H9 (cell line): ENCODE measurements at regions not wholly inside any gene's neighbourhood (a gene's known extent, or its start where the extent isn't known, plus 50 kb on each side); places are given as distances from the start of the nearest gene placed in this dataset.

Source experiments
- DNase-seq: peaks from one replicate; pipeline ENCODE4 v3.0.0-alpha.2; 2017
- H2AFZ ChIP-seq: one replicate; pipeline ENCODE4 v1.6.1; 2013; ENCODE audit warnings: mild to moderate bottlenecking, low read length, control low read depth, moderate library complexity
- H2AK5ac ChIP-seq: 2 replicates; pipeline ENCODE4 v1.6.1; 2013; ENCODE audit warnings: low read length, control low read depth, mixed read lengths; ENCODE audit not compliant: insufficient read length
- H2BK120ac ChIP-seq: one replicate; pipeline ENCODE4 v1.6.1; 2013; ENCODE audit warnings: low read depth, mild to moderate bottlenecking, low read length, control low read depth, inconsistent platforms; ENCODE audit not compliant: poor library complexity, severe bottlenecking
- H2BK12ac ChIP-seq: 2 replicates; pipeline ENCODE4 v1.6.1; 2013; ENCODE audit warnings: low read length, control low read depth, mixed read lengths, low read depth; ENCODE audit not compliant: insufficient read length
- H2BK15ac ChIP-seq: 2 replicates; pipeline ENCODE4 v1.6.1; 2013; ENCODE audit warnings: low read depth, low read length, control low read depth
- H2BK20ac ChIP-seq: one replicate; pipeline ENCODE4 v1.6.1; 2013; ENCODE audit warnings: low read depth, mild to moderate bottlenecking, low read length, control low read depth, inconsistent platforms; ENCODE audit not compliant: poor library complexity, severe bottlenecking
- H2BK5ac ChIP-seq: 2 replicates; pipeline ENCODE4 v1.6.1; 2013; ENCODE audit warnings: low read length, control low read depth, mixed read lengths; ENCODE audit not compliant: insufficient read length
- H3K14ac ChIP-seq: 2 replicates; pipeline ENCODE4 v1.6.1; 2013; ENCODE audit warnings: low read length, control low read depth; ENCODE audit not compliant: insufficient read depth
- H3K18ac ChIP-seq: 2 replicates; pipeline ENCODE4 v1.6.1; 2013; ENCODE audit warnings: low read depth, mild to moderate bottlenecking, mixed read lengths, low read length, control low read depth; ENCODE audit not compliant: insufficient read length
- H3K23ac ChIP-seq: 2 replicates; pipeline ENCODE4 v1.6.1; 2013; ENCODE audit warnings: low read length, control low read depth, mixed read lengths, low read depth; ENCODE audit not compliant: insufficient read length
- H3K23me2 ChIP-seq: 2 replicates; pipeline ENCODE4 v1.6.1; 2013; ENCODE audit warnings: low read depth, mild to moderate bottlenecking, mixed read lengths, low read length, control low read depth; ENCODE audit not compliant: insufficient read length, poor library complexity, severe bottlenecking
- H3K27ac ChIP-seq: 2 replicates; pipeline ENCODE4 v1.5.1; 2013; ENCODE audit warnings: low read length, control low read depth, mixed read lengths, low read depth; ENCODE audit not compliant: insufficient read length
- H3K27me3 ChIP-seq: 2 replicates; pipeline ENCODE4 v1.6.1; 2013; ENCODE audit warnings: low read length, control low read depth, inconsistent platforms; ENCODE audit not compliant: insufficient read depth
- H3K4ac ChIP-seq: 2 replicates; pipeline ENCODE4 v1.6.1; 2013; ENCODE audit warnings: low read depth, mild to moderate bottlenecking, control low read depth, inconsistent platforms, low read length, moderate library complexity
- H3K4me1 ChIP-seq: 2 replicates; pipeline ENCODE4 v1.6.1; 2013; ENCODE audit warnings: low read length, control low read depth, inconsistent platforms; ENCODE audit not compliant: insufficient read depth
- H3K4me2 ChIP-seq: 2 replicates; pipeline ENCODE4 v1.6.1; 2013; ENCODE audit warnings: low read length, control low read depth, mixed read lengths; ENCODE audit not compliant: insufficient read length, insufficient read depth
- H3K56ac ChIP-seq: 2 replicates; pipeline ENCODE4 v1.6.1; 2013; ENCODE audit warnings: low read depth, mild to moderate bottlenecking, mixed read lengths, low read length, control low read depth; ENCODE audit not compliant: insufficient read length
- H3K79me1 ChIP-seq: 2 replicates; pipeline ENCODE4 v1.6.1; 2013; ENCODE audit warnings: low read depth, mild to moderate bottlenecking, moderate library complexity, low read length, control low read depth, inconsistent platforms; ENCODE audit not compliant: insufficient read depth, poor library complexity, severe bottlenecking
- H3K79me2 ChIP-seq: 2 replicates; pipeline ENCODE4 v1.6.1; 2013; ENCODE audit warnings: low read length, control low read depth, inconsistent platforms; ENCODE audit not compliant: insufficient read depth
- H3K9ac ChIP-seq: 2 replicates; pipeline ENCODE4 v1.6.1; 2013; ENCODE audit warnings: low read length, control low read depth, mixed read lengths; ENCODE audit not compliant: insufficient read length; ENCODE audit errors: extremely low read depth
- H3K9me3 ChIP-seq: one replicate; pipeline ENCODE4 v1.6.1; 2013; ENCODE audit warnings: low read depth, low read length, inconsistent platforms; ENCODE audit not compliant: control insufficient read depth
- H3T11ph ChIP-seq: one replicate; pipeline ENCODE4 v1.6.1; 2013; ENCODE audit warnings: mild to moderate bottlenecking, low read length, control low read depth, inconsistent platforms
- H4K20me1 ChIP-seq: one replicate; pipeline ENCODE4 v1.6.1; 2013; ENCODE audit not compliant: control insufficient read depth, insufficient read length, insufficient read depth
- H4K5ac ChIP-seq: 2 replicates; pipeline ENCODE4 v1.6.1; 2013; ENCODE audit warnings: low read depth, mild to moderate bottlenecking, mixed read lengths, low read length, control low read depth; ENCODE audit not compliant: insufficient read length
- H4K8ac ChIP-seq: replicated peaks from 2 replicates; pipeline ENCODE4 v1.6.1; 2013; ENCODE audit warnings: low read length, control low read depth, mixed read lengths, low read depth; ENCODE audit not compliant: insufficient read length
- H4K91ac ChIP-seq: 2 replicates; pipeline ENCODE4 v1.6.1; 2013; ENCODE audit warnings: low read depth, mild to moderate bottlenecking, moderate library complexity, mixed read lengths, low read length, control low read depth; ENCODE audit not compliant: insufficient read length
- H3K27ac Mint-ChIP-seq, 3 experiments: 2 replicates in 2 of 3; 3 replicates in 1 of 3; pipeline ENCODE4 v1.8.0; 2020 to 2021; ENCODE audit warnings: mixed read lengths in 3 of 3, mild to moderate bottlenecking in 1 of 3, moderate library complexity in 1 of 3
- H3K27me3 Mint-ChIP-seq: 2 replicates; pipeline ENCODE4 v1.8.0; 2021; ENCODE audit warnings: low read depth, mild to moderate bottlenecking, moderate library complexity, mixed read lengths
- H3K36me3 Mint-ChIP-seq, 3 experiments: 2 replicates in 2 of 3; 3 replicates in 1 of 3; pipeline ENCODE4 v1.8.0; 2020 to 2021; ENCODE audit warnings: low read depth in 3 of 3, mixed read lengths in 3 of 3; ENCODE audit not compliant: insufficient read depth in 1 of 3
- H3K4me1 Mint-ChIP-seq, 2 experiments: 2 replicates each; pipeline ENCODE4 v1.8.0; 2020; ENCODE audit warnings: mixed read lengths in 2 of 2
- H3K4me3 Mint-ChIP-seq, 2 experiments: 2 replicates in 1 of 2; 3 replicates in 1 of 2; pipeline ENCODE4 v1.8.0; 2020 to 2021; ENCODE audit warnings: mild to moderate bottlenecking in 2 of 2, mixed read lengths in 2 of 2, moderate library complexity in 1 of 2
- H3K9me3 Mint-ChIP-seq, 2 experiments: 2 replicates in 1 of 2; 3 replicates in 1 of 2; pipeline ENCODE4 v1.8.0; 2020; ENCODE audit warnings: mild to moderate bottlenecking in 2 of 2, mixed read lengths in 2 of 2, moderate library complexity in 1 of 2
- WGBS: extraction: QIAGEN DNeasy Blood & Tissue Kit; methylation state at CpG from one replicate; pipeline ENCODE4 v1.1.7; 2013; ENCODE audit warnings: missing lambda C conversion rate, low lambda C conversion rate, mixed read lengths; ENCODE audit not compliant: insufficient read length; ENCODE audit errors: extremely low coverage; 5-methylcytosine and 5-hydroxymethylcytosine counted together
- TF ChIP-seq, protein P1 (sequence below): fragments of 200-600 bp; sonication (generic); conservative IDR thresholded peaks from 3 replicates; pipeline ENCODE4 v1.8.0; 2021; ENCODE audit warnings: antibody characterized with exemption, mild to moderate bottlenecking

DNA sequence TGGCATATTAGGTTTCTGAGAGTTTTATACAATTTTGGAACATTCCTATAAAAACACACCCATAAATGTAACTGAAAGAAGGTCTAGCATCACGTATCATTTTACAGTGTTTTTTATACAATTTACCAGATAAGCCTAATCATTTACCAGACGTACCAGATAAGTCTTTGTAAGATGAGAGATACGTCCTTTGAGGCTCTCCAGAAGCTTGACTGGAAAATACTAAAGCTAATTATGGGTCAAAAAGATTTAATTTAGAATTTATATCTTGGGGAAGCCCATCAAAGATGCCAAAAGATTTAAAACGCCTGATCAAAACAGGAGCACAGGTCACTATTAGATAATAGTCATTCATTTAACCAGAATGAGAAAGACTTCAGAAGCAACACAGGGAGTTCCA lies 55.0 kb downstream of the RGS12 start:
- H4K20me1 ChIP-seq: no peaks in the 10 kb centered on the region
- no peak overlapping the region for H3K14ac ChIP-seq
- no CpG with 5 or more reads among the region's 4 CpGs for WGBS
- H3K4ac ChIP-seq: no peak overlapping the region
- H2BK5ac ChIP-seq: no peak overlapping the region
- DNase-seq: no peak
- H3T11ph ChIP-seq: no peak overlapping the region
- no peak overlapping the region for H2BK15ac ChIP-seq
- H2AK5ac ChIP-seq: no peak overlapping the region
- no peak overlapping the region for H3K4me2 ChIP-seq
- H2BK120ac ChIP-seq: no peak overlapping the region
- H2BK12ac ChIP-seq: no peak overlapping the region
- H2AFZ ChIP-seq: no peak overlapping the region
- Mint-ChIP-seq H3K9me3 (peaks cover 0 to 4% of the 10 kb centered on the region in 2 experiments; a peak in 3 of 5 replicates), H3K4me1 (peaks cover 13 to 15% of the 10 kb centered on the region in 2 experiments), H3K36me3 (peaks cover 0 to 13% (median 5%) of the 10 kb centered on the region in 3 experiments; a peak in 4 of 7 replicates), H3K4me3 (no peak overlapping the region), H3K27ac (no peak overlapping the region), H3K27me3 (no peaks in the 10 kb centered on the region)
- TF ChIP-seq, protein P1, sequence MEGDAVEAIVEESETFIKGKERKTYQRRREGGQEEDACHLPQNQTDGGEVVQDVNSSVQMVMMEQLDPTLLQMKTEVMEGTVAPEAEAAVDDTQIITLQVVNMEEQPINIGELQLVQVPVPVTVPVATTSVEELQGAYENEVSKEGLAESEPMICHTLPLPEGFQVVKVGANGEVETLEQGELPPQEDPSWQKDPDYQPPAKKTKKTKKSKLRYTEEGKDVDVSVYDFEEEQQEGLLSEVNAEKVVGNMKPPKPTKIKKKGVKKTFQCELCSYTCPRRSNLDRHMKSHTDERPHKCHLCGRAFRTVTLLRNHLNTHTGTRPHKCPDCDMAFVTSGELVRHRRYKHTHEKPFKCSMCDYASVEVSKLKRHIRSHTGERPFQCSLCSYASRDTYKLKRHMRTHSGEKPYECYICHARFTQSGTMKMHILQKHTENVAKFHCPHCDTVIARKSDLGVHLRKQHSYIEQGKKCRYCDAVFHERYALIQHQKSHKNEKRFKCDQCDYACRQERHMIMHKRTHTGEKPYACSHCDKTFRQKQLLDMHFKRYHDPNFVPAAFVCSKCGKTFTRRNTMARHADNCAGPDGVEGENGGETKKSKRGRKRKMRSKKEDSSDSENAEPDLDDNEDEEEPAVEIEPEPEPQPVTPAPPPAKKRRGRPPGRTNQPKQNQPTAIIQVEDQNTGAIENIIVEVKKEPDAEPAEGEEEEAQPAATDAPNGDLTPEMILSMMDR: no peak
- no peak overlapping the region for H4K91ac ChIP-seq
- no peak overlapping the region for H4K5ac ChIP-seq
- no peak overlapping the region for H3K23ac ChIP-seq
- H2BK20ac ChIP-seq: no peak overlapping the region
- H3K79me1 ChIP-seq: no peaks in the 10 kb centered on the region
- no peaks in the 10 kb centered on the region for H3K23me2 ChIP-seq
- H3K56ac ChIP-seq: no peak overlapping the region
- no peaks in the 10 kb centered on the region for H3K9me3 ChIP-seq
- H3K79me2 ChIP-seq: no peaks in the 10 kb centered on the region
- no peak overlapping the region for H3K18ac ChIP-seq
- H3K9ac ChIP-seq: no peak overlapping the region
- no peaks in the 10 kb centered on the region for H3K27me3 ChIP-seq
- peaks cover 3% of the 10 kb centered on the region; the same call in 1 of the 2 replicates for H3K4me1 ChIP-seq
- H3K27ac ChIP-seq: no peak overlapping the region
- H4K8ac ChIP-seq: no peak overlapping the region
